Stimulated activated effector memory CD8-positive, alpha-beta T cell treated with anti-CD3 and anti-CD28 coated beads, Interleukin-12 subunit alpha, Interleukin-12 subunit beta, amount 100 ng/mL, for 72 hours (primary cell): ENCODE measurements at regions not wholly inside any gene's neighbourhood (a gene's known extent, or its start where the extent isn't known, plus 50 kb on each side); places are given as distances from the start of the nearest gene placed in this dataset.

Source experiments
- ATAC-seq: fragments of 150-1000 bp; cut with Tn5 transposase; 2 replicates; pipeline ENCODE4 v1.10.0; 2021
- DNase-seq, 2 donors: peaks; one replicate each; pipeline ENCODE4 v3.0.0; 2021 to 2022; ENCODE audit warnings: low spot score in 2 of 2
- H3K27ac Mint-ChIP-seq: one replicate; pipeline ENCODE4 v1.8.0; 2022; ENCODE audit warnings: mild to moderate bottlenecking, mixed read lengths
- H3K36me3 Mint-ChIP-seq: one replicate; pipeline ENCODE4 v1.8.0; 2022; ENCODE audit warnings: mild to moderate bottlenecking, mixed read lengths
- H3K4me1 Mint-ChIP-seq: one replicate; pipeline ENCODE4 v1.8.0; 2022; ENCODE audit warnings: mixed read lengths
- H3K4me3 Mint-ChIP-seq: one replicate; pipeline ENCODE4 v1.8.0; 2022; ENCODE audit warnings: mild to moderate bottlenecking, mixed read lengths
- H3K9me3 Mint-ChIP-seq: one replicate; pipeline ENCODE4 v1.8.0; 2022; ENCODE audit warnings: mixed read lengths

- Mint-ChIP-seq H3K4me3 (no peak overlapping the region), H3K36me3 (no peaks in the 10 kb centered on the region), H3K9me3 (no peaks in the 10 kb centered on the region), H3K27ac (no peak overlapping the region), H3K4me1 (no peaks in the 10 kb centered on the region)
- ATAC-seq (peak; percentile 58), DNase-seq (no peak)
Observed at GRCh38 chr17:63356337-63356757, 89.8 kb downstream of the CYB561 start.

- no peaks in the 10 kb centered on the region for H3K36me3 Mint-ChIP-seq
- H3K27ac Mint-ChIP-seq, result no peak overlapping the region
Observed at GRCh38 chr17:63358111-63358839, 87.8 kb downstream of the CYB561 start.

GRCh38 chr17:63358956-63359355, 87.2 kb downstream of the CYB561 start:
- ATAC-seq (no peak), DNase-seq (no peak)
- no peak overlapping the region for H3K4me3 Mint-ChIP-seq
- no peaks in the 10 kb centered on the region for H3K36me3 Mint-ChIP-seq
- H3K27ac Mint-ChIP-seq, result no peak overlapping the region
- H3K4me1 Mint-ChIP-seq, result no peaks in the 10 kb centered on the region
- no peaks in the 10 kb centered on the region for H3K9me3 Mint-ChIP-seq

More at GRCh38 chr17:63358111-63358839, 87.8 kb downstream of the CYB561 start:
- H3K4me1 Mint-ChIP-seq, result no peaks in the 10 kb centered on the region
- H3K9me3 Mint-ChIP-seq, result no peaks in the 10 kb centered on the region
- H3K4me3 Mint-ChIP-seq, result no peak overlapping the region
- no peak for ATAC-seq
- DNase-seq, result no peak

GRCh38 chr17:63361182-63361581, 84.9 kb downstream of the CYB561 start:
- no peak for DNase-seq
- no peaks in the 10 kb centered on the region for H3K9me3 Mint-ChIP-seq
- no peaks in the 10 kb centered on the region for H3K4me1 Mint-ChIP-seq
- no peak overlapping the region for H3K27ac Mint-ChIP-seq
- ATAC-seq, result no peak
- H3K36me3 Mint-ChIP-seq, result no peaks in the 10 kb centered on the region
- H3K4me3 Mint-ChIP-seq, result no peak overlapping the region

- ATAC-seq (no peak), DNase-seq (no peak)
- H3K4me3 Mint-ChIP-seq, result no peak overlapping the region
- no peaks in the 10 kb centered on the region for H3K9me3 Mint-ChIP-seq
- no peaks in the 10 kb centered on the region for H3K4me1 Mint-ChIP-seq
- no peak overlapping the region for H3K27ac Mint-ChIP-seq
- H3K36me3 Mint-ChIP-seq, result no peaks in the 10 kb centered on the region
Observed at GRCh38 chr17:63362115-63362514, 84.0 kb downstream of the CYB561 start.

GRCh38 chr17:63364387-63364786, 81.7 kb downstream of the CYB561 start:
- Mint-ChIP-seq H3K4me3 (no peak overlapping the region), H3K36me3 (no peaks in the 10 kb centered on the region), H3K4me1 (no peaks in the 10 kb centered on the region), H3K9me3 (no peaks in the 10 kb centered on the region), H3K27ac (no peak overlapping the region)
- DNase-seq (no peak), ATAC-seq (no peak)

- ATAC-seq, result no peak
Observed at GRCh38 chr17:63364944-63365343, 81.2 kb downstream of the CYB561 start.

GRCh38 chr17:63365366-63366240, 80.5 kb downstream of the CYB561 start:
- Mint-ChIP-seq H3K36me3 (no peaks in the 10 kb centered on the region), H3K27ac (no peak overlapping the region), H3K4me1 (no peaks in the 10 kb centered on the region), H3K9me3 (no peaks in the 10 kb centered on the region), H3K4me3 (no peak overlapping the region)
- no peak for ATAC-seq
- no peak for DNase-seq

More at GRCh38 chr17:63364944-63365343, 81.2 kb downstream of the CYB561 start:
- DNase-seq, result no peak
- Mint-ChIP-seq H3K27ac (no peak overlapping the region), H3K9me3 (no peaks in the 10 kb centered on the region), H3K36me3 (no peaks in the 10 kb centered on the region), H3K4me1 (no peaks in the 10 kb centered on the region), H3K4me3 (no peak overlapping the region)

GRCh38 chr17:63366241-63366566, 79.9 kb downstream of the CYB561 start:
- Mint-ChIP-seq H3K36me3 (no peaks in the 10 kb centered on the region), H3K4me1 (no peaks in the 10 kb centered on the region), H3K9me3 (no peaks in the 10 kb centered on the region), H3K27ac (no peak overlapping the region), H3K4me3 (no peak overlapping the region)
- ATAC-seq, result no peak
- no peak for DNase-seq

- Mint-ChIP-seq H3K27ac (no peak overlapping the region), H3K36me3 (no peaks in the 10 kb centered on the region), H3K9me3 (no peaks in the 10 kb centered on the region), H3K4me3 (no peak overlapping the region), H3K4me1 (no peaks in the 10 kb centered on the region)
- ATAC-seq (no peak), DNase-seq (no peak)
Observed at GRCh38 chr17:63369233-63369632, 76.9 kb downstream of the CYB561 start.

- H3K27ac Mint-ChIP-seq, result no peak overlapping the region
- no peaks in the 10 kb centered on the region for H3K36me3 Mint-ChIP-seq
- no peak overlapping the region for H3K4me3 Mint-ChIP-seq
- no peaks in the 10 kb centered on the region for H3K9me3 Mint-ChIP-seq
- ATAC-seq, result no peak
- H3K4me1 Mint-ChIP-seq, result no peaks in the 10 kb centered on the region
- DNase-seq, result no peak
Observed at GRCh38 chr17:63370696-63371095, 75.4 kb downstream of the CYB561 start.

GRCh38 chr17:63376949-63377348, 69.2 kb downstream of the CYB561 start:
- ATAC-seq (no peak), DNase-seq (no peak)
- no peak overlapping the region for H3K27ac Mint-ChIP-seq
- H3K4me1 Mint-ChIP-seq, result no peaks in the 10 kb centered on the region
- H3K9me3 Mint-ChIP-seq, result peaks cover 7% of the 10 kb centered on the region
- H3K36me3 Mint-ChIP-seq, result no peaks in the 10 kb centered on the region
- no peak overlapping the region for H3K4me3 Mint-ChIP-seq

- Mint-ChIP-seq H3K36me3 (no peaks in the 10 kb centered on the region), H3K4me1 (no peaks in the 10 kb centered on the region), H3K9me3 (peaks cover 7% of the 10 kb centered on the region), H3K27ac (no peak overlapping the region), H3K4me3 (no peak overlapping the region)
- DNase-seq (no peak), ATAC-seq (no peak)
Observed at GRCh38 chr17:63378411-63379375, 67.4 kb downstream of the CYB561 start.

GRCh38 chr17:63379636-63380035, 66.5 kb downstream of the CYB561 start:
- Mint-ChIP-seq H3K9me3 (peaks cover 7% of the 10 kb centered on the region), H3K36me3 (no peaks in the 10 kb centered on the region), H3K4me3 (no peak overlapping the region), H3K4me1 (no peaks in the 10 kb centered on the region), H3K27ac (no peak overlapping the region)
- DNase-seq (no peak), ATAC-seq (no peak)

GRCh38 chr17:63381101-63381729, 64.9 kb downstream of the CYB561 start:
- H3K4me1 Mint-ChIP-seq, result no peaks in the 10 kb centered on the region
- H3K4me3 Mint-ChIP-seq, result no peak overlapping the region
- ATAC-seq, result no peak
- H3K27ac Mint-ChIP-seq, result no peak overlapping the region
- no peak for DNase-seq
- H3K36me3 Mint-ChIP-seq, result no peaks in the 10 kb centered on the region
- H3K9me3 Mint-ChIP-seq, result peaks cover 7% of the 10 kb centered on the region
